HEK293T (cell line): ENCODE measurements at regions not wholly inside any gene's neighbourhood (a gene's known extent, or its start where the extent isn't known, plus 50 kb on each side); places are given as distances from the start of the nearest gene placed in this dataset.
"Not testable (repeated sequence)": the region's sequence is repeated elsewhere in the genome, so short reads cannot be mapped to it uniquely, and the experiment has no call there.

Experiments used
- CTCF ChIA-PET: fragments of 350-600 bp; formaldehyde crosslinking; extraction: SDS; loops from one replicate; lab custom pipeline; 2021; ENCODE audit warnings: antibody characterized with exemption, inconsistent platforms; lab: Yijun Ruan, JAX
- POLR2A ChIA-PET: fragments of 350-600 bp; formaldehyde crosslinking; extraction: SDS; loops from one replicate; lab custom pipeline; 2020; ENCODE audit warnings: antibody characterized with exemption, inconsistent platforms; lab: Yijun Ruan, JAX
- DNase-seq: peaks from one replicate; pipeline ENCODE4 v3.0.0; 2012; ENCODE audit warnings: mixed read lengths; ENCODE audit errors: extremely low spot score
- ARNT ChIP-seq: fragments of 450-650 bp; IDR thresholded peaks from 2 replicates; pipeline ENCODE4 v1.6.1; 2017; ENCODE audit warnings: mild to moderate bottlenecking
- BHLHE40 ChIP-seq: fragments of 450-650 bp; IDR thresholded peaks from 2 replicates; pipeline ENCODE4 v1.6.1; 2016; ENCODE audit warnings: mild to moderate bottlenecking, moderate library complexity, borderline replicate concordance
- CTBP1 ChIP-seq: fragments of 450-650 bp; IDR thresholded peaks from 2 replicates; pipeline ENCODE4 v1.6.1; 2016; ENCODE audit warnings: borderline replicate concordance
- ELF4 ChIP-seq: fragments of 450-650 bp; IDR thresholded peaks from 2 replicates; pipeline ENCODE4 v1.6.1; 2017; ENCODE audit warnings: antibody characterized with exemption
- FOXA1 ChIP-seq: fragments of 450-650 bp; IDR thresholded peaks from 2 replicates; pipeline ENCODE4 v1.6.1; 2016; ENCODE audit warnings: mild to moderate bottlenecking
- FOXK2 ChIP-seq: fragments of 450-650 bp; IDR thresholded peaks from 2 replicates; pipeline ENCODE4 v1.6.1; 2016; ENCODE audit warnings: mild to moderate bottlenecking
- FOXM1 ChIP-seq: fragments of 450-650 bp; IDR thresholded peaks from 2 replicates; pipeline ENCODE4 v1.6.1; 2017; ENCODE audit warnings: mild to moderate bottlenecking, borderline replicate concordance
- HDGF ChIP-seq: fragments of 450-650 bp; IDR thresholded peaks from 2 replicates; pipeline ENCODE4 v1.6.1; 2017; ENCODE audit warnings: antibody characterized with exemption, borderline replicate concordance
- L3MBTL2 ChIP-seq: fragments of 450-650 bp; conservative IDR thresholded peaks from 2 replicates; pipeline ENCODE4 v1.6.1; 2016; ENCODE audit warnings: mild to moderate bottlenecking
- LEF1 ChIP-seq: fragments of 450-650 bp; IDR thresholded peaks from 2 replicates; pipeline ENCODE4 v1.6.1; 2017; ENCODE audit warnings: mild to moderate bottlenecking, borderline replicate concordance
- NFRKB ChIP-seq: fragments of 450-650 bp; IDR thresholded peaks from 2 replicates; pipeline ENCODE4 v1.6.1; 2016; ENCODE audit warnings: mild to moderate bottlenecking, moderate library complexity
- PKNOX1 ChIP-seq: fragments of 450-650 bp; IDR thresholded peaks from 2 replicates; pipeline ENCODE4 v1.6.1; 2016
- SP1 ChIP-seq: fragments of 450-650 bp; IDR thresholded peaks from 2 replicates; pipeline ENCODE4 v1.6.1; 2017
- SUZ12 ChIP-seq: fragments of 450-650 bp; IDR thresholded peaks from 2 replicates; pipeline ENCODE4 v1.6.1; 2016; ENCODE audit warnings: mild to moderate bottlenecking
- TARDBP ChIP-seq: fragments of 450-650 bp; IDR thresholded peaks from 2 replicates; pipeline ENCODE4 v1.6.1; 2016
- ZNF384 ChIP-seq: fragments of 450-650 bp; IDR thresholded peaks from 2 replicates; pipeline ENCODE4 v1.6.1; 2016

GRCh38 chr5:176131771-176132170, 106.5 kb upstream of the SIMC1 start:
- CTCF ChIA-PET: no interaction called here
- no peak for DNase-seq
- POLR2A ChIA-PET: no interaction called here
- TF ChIP-seq ELF4 (no peak), ARNT (no peak), TARDBP (no peak), PKNOX1 (no peak), HDGF (no peak), FOXM1 (no peak), FOXA1 (no peak), ZNF384 (no peak)

- no peak for TF ChIP-seq L3MBTL2
- TF ChIP-seq CTBP1: no peak
- TF ChIP-seq PKNOX1: no peak
- no peak for TF ChIP-seq LEF1
- no peak for TF ChIP-seq HDGF
- no peak for TF ChIP-seq NFRKB
- TF ChIP-seq ZNF384: no peak
- TF ChIP-seq FOXM1: no peak
- TF ChIP-seq ELF4: no peak
- TF ChIP-seq FOXK2: no peak
- no peak for TF ChIP-seq SP1
- TF ChIP-seq ARNT: no peak
- ChIA-PET CTCF (no interaction called here), POLR2A (no interaction called here)
- no peak for DNase-seq
Measured at GRCh38 chr5:176132471-176133288, 105.5 kb upstream of the SIMC1 start.

- TF ChIP-seq PKNOX1 (no peak), TARDBP (no peak), FOXA1 (no peak), ARNT (no peak), FOXM1 (no peak)
- CTCF ChIA-PET: interaction anchor here (1.4 kb wide), 1 partner anchor 11 kb away, joined by 3 read pairs; no protein-coding TSS in a partner anchor
- DNase-seq: no peak
- POLR2A ChIA-PET: no interaction called here
Measured at GRCh38 chr5:176133289-176133870, 104.8 kb upstream of the SIMC1 start.

GRCh38 chr5:176133877-176134276, 104.3 kb upstream of the SIMC1 start:
- DNase-seq: no peak
- TF ChIP-seq LEF1 (no peak), SUZ12 (no peak), NFRKB (no peak), FOXA1 (no peak), FOXM1 (no peak), TARDBP (no peak), ARNT (no peak), FOXK2 (no peak), ELF4 (no peak), PKNOX1 (no peak)
- POLR2A ChIA-PET: no interaction called here

GRCh38 chr5:176134529-176135223, 103.5 kb upstream of the SIMC1 start:
- DNase-seq: no peak
- no peak for TF ChIP-seq FOXK2
- no peak for TF ChIP-seq ZNF384
- TF ChIP-seq CTBP1: no peak
- TF ChIP-seq FOXM1: no peak
- no peak for TF ChIP-seq SUZ12
- TF ChIP-seq LEF1: no peak
- TF ChIP-seq L3MBTL2: no peak
- TF ChIP-seq TARDBP: no peak
- no peak for TF ChIP-seq FOXA1
- no peak for TF ChIP-seq ARNT
- no peak for TF ChIP-seq BHLHE40
- no peak for TF ChIP-seq PKNOX1
- no peak for TF ChIP-seq ELF4
- TF ChIP-seq HDGF: no peak
- TF ChIP-seq SP1: no peak
- no peak for TF ChIP-seq NFRKB
- POLR2A ChIA-PET: no interaction called here
- CTCF ChIA-PET: interaction anchor here (1.4 kb wide), 1 partner anchor 9 kb away, joined by 3 read pairs; no protein-coding TSS in a partner anchor

More at GRCh38 chr5:176133877-176134276, 104.3 kb upstream of the SIMC1 start:
- CTCF ChIA-PET: interaction anchor here (1.4 kb wide), 1 partner anchor 10 kb away, joined by 3 read pairs; no protein-coding TSS in a partner anchor

GRCh38 chr5:176140138-176140537, 98.1 kb upstream of the SIMC1 start:
- CTCF ChIA-PET, POLR2A ChIA-PET, DNase-seq: not testable (repeated sequence)
